Breast epithelium (tissue), 3 donors: ENCODE measurements at regions not wholly inside any gene's neighbourhood (a gene's known extent, or its start where the extent isn't known, plus 50 kb on each side); places are given as distances from the start of the nearest gene placed in this dataset.

Source experiments
- POLR2A ChIP-seq: fragments of 450-650 bp; IDR thresholded peaks from one replicate; pipeline ENCODE4 v1.6.1; 2016; ENCODE audit warnings: antibody characterized with exemption, mild to moderate bottlenecking, moderate library complexity
- TF ChIP-seq, protein P1 (sequence below), 3 donors: fragments of 450-650 bp; IDR thresholded peaks; one replicate each; pipeline ENCODE4 v1.5.1; 2016 to 2017; ENCODE audit warnings: antibody characterized with exemption in 3 of 3, mild to moderate bottlenecking in 3 of 3, moderate library complexity in 3 of 3

DNA sequence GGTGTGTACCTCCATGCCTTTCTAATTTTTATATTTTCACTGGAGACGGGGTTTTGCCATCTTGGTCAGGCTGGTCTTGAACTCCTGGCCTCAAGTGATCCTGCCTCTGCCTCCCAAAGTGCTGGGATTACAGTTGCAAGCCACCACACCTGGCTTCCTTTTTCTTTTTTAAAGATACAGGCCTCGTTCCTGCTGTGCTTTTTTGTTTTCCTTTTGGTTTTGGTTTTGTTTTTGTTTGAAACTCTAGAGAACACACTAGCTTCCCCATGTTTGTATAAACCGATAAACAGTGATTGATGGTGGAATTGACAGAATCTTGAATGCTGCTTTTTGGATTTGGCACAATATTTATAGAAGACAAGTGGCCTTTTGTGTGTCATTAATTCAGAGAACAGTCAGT is 1603.4 kb downstream of the MAT2B start:
- TF ChIP-seq, protein P1, sequence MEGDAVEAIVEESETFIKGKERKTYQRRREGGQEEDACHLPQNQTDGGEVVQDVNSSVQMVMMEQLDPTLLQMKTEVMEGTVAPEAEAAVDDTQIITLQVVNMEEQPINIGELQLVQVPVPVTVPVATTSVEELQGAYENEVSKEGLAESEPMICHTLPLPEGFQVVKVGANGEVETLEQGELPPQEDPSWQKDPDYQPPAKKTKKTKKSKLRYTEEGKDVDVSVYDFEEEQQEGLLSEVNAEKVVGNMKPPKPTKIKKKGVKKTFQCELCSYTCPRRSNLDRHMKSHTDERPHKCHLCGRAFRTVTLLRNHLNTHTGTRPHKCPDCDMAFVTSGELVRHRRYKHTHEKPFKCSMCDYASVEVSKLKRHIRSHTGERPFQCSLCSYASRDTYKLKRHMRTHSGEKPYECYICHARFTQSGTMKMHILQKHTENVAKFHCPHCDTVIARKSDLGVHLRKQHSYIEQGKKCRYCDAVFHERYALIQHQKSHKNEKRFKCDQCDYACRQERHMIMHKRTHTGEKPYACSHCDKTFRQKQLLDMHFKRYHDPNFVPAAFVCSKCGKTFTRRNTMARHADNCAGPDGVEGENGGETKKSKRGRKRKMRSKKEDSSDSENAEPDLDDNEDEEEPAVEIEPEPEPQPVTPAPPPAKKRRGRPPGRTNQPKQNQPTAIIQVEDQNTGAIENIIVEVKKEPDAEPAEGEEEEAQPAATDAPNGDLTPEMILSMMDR (IDR thresholded peaks at IDR 0.05): no peak
- no peak for TF ChIP-seq POLR2A
